IPS-15b (cell line): ENCODE measurements at regions not wholly inside any gene's neighbourhood (a gene's known extent, or its start where the extent isn't known, plus 50 kb on each side); places are given as distances from the start of the nearest gene placed in this dataset.
"Not testable (repeated sequence)": the region's sequence is repeated elsewhere in the genome, so short reads cannot be mapped to it uniquely, and the experiment has no call there.

Experiments used
- H3K27me3 ChIP-seq: one replicate; pipeline ENCODE4 v1.6.1; 2013; ENCODE audit warnings: low read length; ENCODE audit not compliant: control insufficient read depth, insufficient read depth
- H3K36me3 ChIP-seq: one replicate; pipeline ENCODE4 v1.6.1; 2013; ENCODE audit warnings: low read length; ENCODE audit not compliant: control insufficient read depth, insufficient read depth
- H3K4me1 ChIP-seq: one replicate; pipeline ENCODE4 v1.6.1; 2013; ENCODE audit warnings: mild to moderate bottlenecking, low read length; ENCODE audit not compliant: control insufficient read depth, insufficient read depth
- H3K4me3 ChIP-seq: one replicate; pipeline ENCODE4 v1.5.1; 2013; ENCODE audit warnings: low read depth, low read length
- H3K9ac ChIP-seq: one replicate; pipeline ENCODE4 v1.6.1; 2013; ENCODE audit warnings: low read depth, mild to moderate bottlenecking, low read length
- H3K9me3 ChIP-seq: one replicate; pipeline ENCODE4 v1.6.1; 2013; ENCODE audit warnings: mild to moderate bottlenecking, low read length; ENCODE audit not compliant: control insufficient read depth, insufficient read depth

- Histone ChIP-seq H3K36me3 (no peaks in the 10 kb centered on the region), H3K4me1 (peaks cover 10% of the 10 kb centered on the region), H3K27me3 (no peaks in the 10 kb centered on the region), H3K9ac (no peak overlapping the region), H3K9me3 (no peaks in the 10 kb centered on the region), H3K4me3 (no peak overlapping the region)
Observed at GRCh38 chr7:114364151-114364550, 50.5 kb upstream of the FOXP2 start.

GRCh38 chr7:114363292-114363691, 51.3 kb upstream of the FOXP2 start:
- Histone ChIP-seq H3K27me3 (no peaks in the 10 kb centered on the region), H3K4me1 (peaks cover 10% of the 10 kb centered on the region), H3K9ac (no peak overlapping the region), H3K9me3 (no peaks in the 10 kb centered on the region), H3K4me3 (no peak overlapping the region), H3K36me3 (no peaks in the 10 kb centered on the region)

GRCh38 chr7:114358911-114359310, 55.7 kb upstream of the FOXP2 start:
- Histone ChIP-seq H3K9me3 (no peaks in the 10 kb centered on the region), H3K9ac (no peak overlapping the region), H3K4me3 (no peak overlapping the region), H3K36me3 (no peaks in the 10 kb centered on the region), H3K27me3 (no peaks in the 10 kb centered on the region), H3K4me1 (peaks cover 8% of the 10 kb centered on the region)

DNA sequence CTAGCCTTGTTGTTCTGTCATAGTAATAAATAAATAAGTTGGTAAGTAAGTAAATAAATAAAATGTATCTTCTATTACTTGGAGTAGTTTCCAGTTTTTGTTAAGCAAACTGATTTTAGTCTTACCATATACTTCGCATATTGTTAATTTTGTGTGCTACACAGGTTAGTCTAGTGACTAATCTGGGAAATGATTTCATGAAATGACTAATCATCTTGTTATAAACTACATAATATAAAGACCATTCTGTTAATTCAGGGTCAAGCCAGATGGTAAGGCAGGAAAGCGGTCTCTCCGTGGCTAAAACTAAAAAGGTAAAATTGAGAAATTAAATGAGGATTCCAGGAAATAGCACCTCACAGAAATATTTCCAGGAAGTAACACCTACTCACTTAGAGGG, 58.5 kb upstream of the FOXP2 start:
- H3K4me3 ChIP-seq, result no peak overlapping the region
- H3K36me3 ChIP-seq, result no peaks in the 10 kb centered on the region
- no peak overlapping the region for H3K9ac ChIP-seq
- no peaks in the 10 kb centered on the region for H3K9me3 ChIP-seq
- H3K4me1 ChIP-seq, result no peaks in the 10 kb centered on the region
- H3K27me3 ChIP-seq, result no peaks in the 10 kb centered on the region

DNA sequence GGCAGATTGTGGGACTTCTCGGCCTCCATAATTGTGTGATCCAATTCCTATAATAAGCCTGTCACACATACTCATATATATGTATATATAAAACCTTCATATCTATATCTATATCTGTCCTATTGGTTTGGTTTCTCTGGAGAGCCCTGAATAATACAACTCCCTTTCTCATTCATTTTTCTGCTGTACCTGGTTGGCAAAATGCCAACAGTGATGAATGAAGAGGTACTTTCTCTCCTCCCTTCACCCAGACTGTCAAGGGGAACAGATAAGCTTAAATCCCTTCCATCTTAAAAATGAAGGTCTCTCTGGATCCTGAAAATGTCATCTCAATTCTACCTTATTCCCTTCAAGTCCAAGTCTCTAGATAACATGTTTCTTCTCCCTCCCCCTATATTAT, 60.3 kb upstream of the FOXP2 start:
- H3K27me3 ChIP-seq, result no peaks in the 10 kb centered on the region
- H3K4me3 ChIP-seq, result no peak overlapping the region
- H3K36me3 ChIP-seq, result no peaks in the 10 kb centered on the region
- H3K9me3 ChIP-seq, result no peaks in the 10 kb centered on the region
- no peaks in the 10 kb centered on the region for H3K4me1 ChIP-seq
- no peak overlapping the region for H3K9ac ChIP-seq

DNA sequence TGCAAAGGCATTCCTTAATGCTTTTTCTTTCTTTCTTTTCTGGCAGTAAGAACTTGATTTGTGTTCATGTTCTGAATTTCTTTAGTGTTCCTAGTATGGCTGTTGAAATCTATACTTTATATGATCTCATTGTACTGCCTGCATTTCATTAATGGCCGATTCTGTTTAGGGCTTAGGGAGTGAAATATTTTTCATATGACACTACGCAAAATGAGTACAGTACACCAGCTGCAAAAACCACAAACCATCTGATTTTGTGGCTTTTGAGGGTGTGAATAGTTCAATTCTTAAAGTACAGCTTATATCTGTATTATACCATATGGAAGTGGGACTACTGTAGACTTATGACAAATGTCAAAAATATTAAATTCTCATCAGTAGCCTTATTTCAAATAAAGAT, 69.1 kb upstream of the FOXP2 start:
- H3K4me3 ChIP-seq, result no peak overlapping the region
- no peaks in the 10 kb centered on the region for H3K27me3 ChIP-seq
- no peak overlapping the region for H3K9ac ChIP-seq
- no peaks in the 10 kb centered on the region for H3K9me3 ChIP-seq
- no peaks in the 10 kb centered on the region for H3K36me3 ChIP-seq
- no peaks in the 10 kb centered on the region for H3K4me1 ChIP-seq

DNA sequence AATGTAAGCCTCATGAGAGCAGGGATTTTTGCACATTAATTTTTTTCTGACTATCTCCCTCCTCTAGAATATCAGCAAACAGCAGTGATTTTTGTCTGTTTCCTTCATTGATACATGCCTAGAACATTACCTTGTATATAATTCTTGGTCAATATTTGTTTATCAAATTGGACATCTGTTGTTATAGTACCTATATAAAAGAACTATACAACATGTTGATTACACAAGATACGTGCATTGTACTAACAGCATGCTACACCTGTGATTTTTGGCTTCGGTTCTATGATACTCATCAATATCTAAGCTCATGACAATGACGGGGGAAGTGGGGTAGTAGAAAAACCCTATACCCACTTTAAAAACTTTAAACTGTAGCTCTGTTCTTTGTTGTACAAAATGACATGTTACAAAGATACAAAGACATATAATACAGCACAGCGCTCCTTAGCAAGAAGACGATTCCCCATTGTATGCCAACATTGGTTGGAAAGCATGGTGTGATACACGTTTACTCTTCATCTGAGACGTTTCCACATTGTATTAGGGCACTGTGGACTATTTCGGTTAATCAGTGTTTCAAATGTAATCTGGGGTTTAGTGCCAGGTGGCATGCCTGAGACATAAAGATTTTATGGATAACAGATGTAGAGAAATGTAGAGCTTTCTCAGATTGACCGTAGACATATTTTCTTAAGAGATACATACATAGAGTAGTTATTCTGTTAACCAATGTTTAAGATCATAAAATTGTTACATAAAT, 70.5 kb upstream of the FOXP2 start:
- Histone ChIP-seq H3K9ac (no peak overlapping the region), H3K4me3 (no peak overlapping the region), H3K36me3 (no peaks in the 10 kb centered on the region), H3K4me1 (no peaks in the 10 kb centered on the region), H3K27me3 (no peaks in the 10 kb centered on the region), H3K9me3 (no peaks in the 10 kb centered on the region)

DNA sequence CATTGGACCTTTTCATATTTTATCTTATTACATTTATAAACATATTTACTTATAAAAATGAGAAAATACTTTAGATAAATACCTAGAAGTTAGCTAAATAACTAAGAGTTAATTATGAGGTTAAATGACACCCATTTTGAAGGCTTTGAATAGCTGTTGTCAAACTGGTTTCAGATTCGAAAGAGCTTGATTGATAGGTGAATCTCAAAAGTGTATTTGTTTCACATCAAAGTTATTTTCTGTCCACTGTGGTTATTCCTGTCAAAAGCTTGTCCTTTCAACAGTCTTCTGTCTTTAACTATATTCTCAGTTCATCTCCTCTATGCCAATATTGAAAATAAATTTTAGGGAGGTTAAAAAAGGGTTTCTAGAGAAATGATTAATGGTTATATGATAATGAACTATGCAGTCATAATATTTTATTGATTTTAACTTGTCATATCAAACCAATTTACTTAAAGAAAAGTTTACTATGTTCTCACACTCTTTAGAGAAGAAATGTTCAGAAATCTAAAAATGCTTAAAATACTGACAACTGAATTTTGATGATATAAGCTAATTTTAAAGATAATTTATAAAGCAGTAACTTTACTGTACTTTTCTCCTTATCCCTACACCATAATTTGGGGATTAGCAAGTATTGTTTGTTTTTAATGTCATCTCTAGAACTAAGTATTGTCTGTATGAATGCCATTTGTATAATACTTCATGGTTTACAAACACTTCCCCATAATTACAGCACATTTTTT, 72.0 kb upstream of the FOXP2 start:
- H3K4me1 ChIP-seq, result no peaks in the 10 kb centered on the region
- no peak overlapping the region for H3K9ac ChIP-seq
- no peaks in the 10 kb centered on the region for H3K27me3 ChIP-seq
- no peaks in the 10 kb centered on the region for H3K36me3 ChIP-seq
- H3K4me3 ChIP-seq, result no peak overlapping the region
- H3K9me3 ChIP-seq, result no peaks in the 10 kb centered on the region

DNA sequence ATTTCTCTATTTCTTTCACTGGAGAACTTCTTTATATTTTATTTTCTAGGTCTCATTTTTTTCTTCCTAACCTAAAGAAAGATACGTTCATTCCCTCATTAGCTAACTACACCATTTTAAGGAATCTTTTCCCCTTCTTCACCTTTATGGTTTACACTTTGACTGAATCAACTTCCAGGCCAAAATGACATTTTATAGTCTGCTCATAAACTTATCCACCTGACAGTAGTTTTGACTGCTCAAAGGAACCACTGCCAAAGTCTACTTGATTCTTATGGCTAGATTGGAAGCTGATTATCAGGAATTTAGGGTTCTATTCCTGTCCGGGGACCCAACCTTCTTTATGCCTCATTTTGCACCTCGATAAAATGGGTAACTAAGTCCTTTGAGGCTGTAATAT, 73.0 kb upstream of the FOXP2 start:
- no peaks in the 10 kb centered on the region for H3K4me1 ChIP-seq
- no peak overlapping the region for H3K9ac ChIP-seq
- no peaks in the 10 kb centered on the region for H3K27me3 ChIP-seq
- no peak overlapping the region for H3K4me3 ChIP-seq
- H3K36me3 ChIP-seq, result no peaks in the 10 kb centered on the region
- H3K9me3 ChIP-seq, result no peaks in the 10 kb centered on the region

DNA sequence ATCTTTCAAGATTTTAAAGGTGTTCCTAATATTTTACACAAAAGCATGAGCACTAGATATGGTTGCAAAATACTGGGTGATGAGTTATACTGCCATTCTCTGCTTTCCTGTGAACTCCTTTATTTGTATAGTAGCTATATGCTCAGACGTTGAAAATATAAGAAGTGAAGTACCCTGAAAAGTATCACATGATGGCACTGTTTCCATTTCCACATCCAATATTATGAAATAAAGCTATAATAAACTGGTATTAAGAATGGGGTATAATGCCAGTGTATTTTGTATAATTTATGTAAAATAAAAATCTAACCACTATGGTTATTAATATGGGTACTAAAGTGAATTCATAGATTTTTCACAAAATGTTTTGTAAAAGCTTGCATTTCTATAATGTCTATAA, 79.6 kb upstream of the FOXP2 start:
- Histone ChIP-seq H3K9ac (no peak overlapping the region), H3K4me1 (no peaks in the 10 kb centered on the region), H3K36me3 (no peaks in the 10 kb centered on the region)

DNA sequence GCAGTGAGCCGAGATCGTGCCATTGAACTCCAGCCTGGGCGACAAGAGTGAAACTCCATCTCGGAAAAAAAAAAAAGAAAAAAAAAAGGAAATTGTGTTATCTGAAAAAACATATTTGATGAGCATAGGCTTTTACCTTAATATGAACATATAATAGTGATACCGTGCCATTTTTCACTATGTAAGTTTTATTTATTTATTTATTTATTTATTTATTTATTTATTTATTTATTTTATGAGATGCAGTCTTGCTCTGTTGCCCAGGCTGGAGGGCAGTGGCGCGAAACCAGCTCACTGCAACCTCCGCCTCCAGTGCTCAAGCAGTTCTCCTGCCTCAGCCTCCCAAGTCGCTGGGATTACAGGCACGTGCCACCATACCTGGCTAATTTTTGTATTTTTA, 85.2 kb upstream of the FOXP2 start:
- H3K36me3 ChIP-seq, H3K4me3 ChIP-seq, H3K9me3 ChIP-seq, H3K27me3 ChIP-seq, H3K9ac ChIP-seq, H3K4me1 ChIP-seq: not testable (repeated sequence)

More for the DNA sequence above, 79.6 kb upstream of the FOXP2 start:
- Histone ChIP-seq H3K4me3 (no peak overlapping the region), H3K9me3 (no peaks in the 10 kb centered on the region), H3K27me3 (no peaks in the 10 kb centered on the region)

DNA sequence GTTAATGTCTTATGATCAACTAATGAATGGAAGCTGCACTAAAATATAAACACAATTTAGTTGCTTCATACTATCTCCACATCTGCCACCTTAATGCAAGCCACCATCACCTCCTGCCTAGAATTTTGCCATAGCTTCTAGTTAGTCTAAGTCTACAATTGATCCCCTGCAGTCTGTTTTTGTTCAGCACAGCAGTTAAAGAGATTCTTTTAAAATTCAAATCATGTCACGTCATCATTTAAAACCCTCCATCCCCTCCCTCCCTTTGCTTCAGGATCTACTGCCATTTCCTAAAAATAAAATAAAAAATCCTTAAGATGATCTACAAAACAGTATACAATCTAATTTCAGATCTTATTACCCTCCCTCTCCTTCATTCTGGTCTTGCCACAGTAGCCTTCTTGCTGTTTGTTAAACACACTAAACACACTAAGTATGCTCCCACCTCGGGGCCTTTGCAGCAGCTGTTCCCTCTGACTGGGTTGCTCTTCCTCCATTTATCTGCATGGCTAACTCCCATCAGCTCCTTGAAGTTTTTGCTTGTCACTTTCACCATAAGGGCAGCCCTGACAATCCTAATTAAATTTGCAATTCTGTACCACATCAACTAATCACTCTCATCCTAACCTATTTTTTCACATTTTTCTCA, 97.0 kb upstream of the FOXP2 start:
- Histone ChIP-seq H3K4me3 (no peak overlapping the region), H3K36me3 (no peaks in the 10 kb centered on the region), H3K4me1 (no peaks in the 10 kb centered on the region), H3K9ac (no peak overlapping the region), H3K27me3 (no peaks in the 10 kb centered on the region), H3K9me3 (no peaks in the 10 kb centered on the region)
